ENCODE measurements at regions not wholly inside any gene's neighbourhood (a gene's known extent, or its start where the extent isn't known, plus 50 kb on each side); places are given as distances from the start of the nearest gene placed in this dataset.

GRCh38 chr1:68600049-68600661 is 103.3 kb upstream of the DEPDC1 start:
- WGBS (ENCODE audit: insufficient coverage, low lambda C conversion rate): 59% methylated on average over 3 of the region's 5 CpGs
- H3K4me3 ChIP-seq (ENCODE audit: low read length): no peak overlapping the region
- H3K27ac ChIP-seq (ENCODE audit: low read length): no peak overlapping the region
- H3K36me3 ChIP-seq (ENCODE audit: control insufficient read depth, insufficient read depth, low read length): no peaks in the 10 kb centered on the region
- H3K9me3 ChIP-seq (ENCODE audit: control insufficient read depth, low read depth, low read length): no peaks in the 10 kb centered on the region
- peak in 1 of 2 donors; percentile 5 for DNase-seq
- H3K27me3 ChIP-seq (ENCODE audit: control insufficient read depth, insufficient read depth, low read length): no peaks in the 10 kb centered on the region
- no peaks in the 10 kb centered on the region for H3K4me1 ChIP-seq (ENCODE audit: control insufficient read depth, insufficient read depth, low read length)

DNA sequence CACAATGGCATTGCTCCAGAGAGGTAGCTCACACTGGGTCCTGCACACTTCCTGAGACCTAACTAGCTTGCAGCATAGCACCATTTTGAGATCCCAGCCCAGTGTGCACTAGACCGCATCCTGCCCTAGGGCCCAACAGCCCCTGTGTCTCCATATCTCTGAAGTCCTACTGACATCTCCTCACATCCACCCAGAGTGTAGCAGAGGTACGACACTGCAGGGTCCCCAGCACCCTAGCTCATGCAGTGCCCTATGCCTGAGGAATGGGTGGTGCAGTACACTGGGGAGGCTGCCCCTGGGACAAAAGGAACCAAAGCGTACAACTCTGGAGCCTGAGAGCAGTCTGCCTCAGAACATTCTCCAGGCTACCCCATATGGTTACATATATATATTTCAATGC is 111.4 kb upstream of the DEPDC1 start:
- no peak overlapping the region for H3K4me3 ChIP-seq (ENCODE audit: low read length)
- H3K27me3 ChIP-seq (ENCODE audit: control insufficient read depth, insufficient read depth, low read length): no peaks in the 10 kb centered on the region
- no peaks in the 10 kb centered on the region for H3K9me3 ChIP-seq (ENCODE audit: control insufficient read depth, low read depth, low read length)
- DNase-seq: no peak
- no CpG with 5 or more reads among the region's 3 CpGs for WGBS (ENCODE audit: insufficient coverage, low lambda C conversion rate)
- H3K36me3 ChIP-seq (ENCODE audit: control insufficient read depth, insufficient read depth, low read length): no peaks in the 10 kb centered on the region
- H3K27ac ChIP-seq (ENCODE audit: low read length): no peak overlapping the region
- H3K4me1 ChIP-seq (ENCODE audit: control insufficient read depth, insufficient read depth, low read length): no peaks in the 10 kb centered on the region

- Histone ChIP-seq H3K4me3 (ENCODE audit: low read length) (no peak overlapping the region), H3K27me3 (ENCODE audit: control insufficient read depth, insufficient read depth, low read length) (no peaks in the 10 kb centered on the region), H3K9me3 (ENCODE audit: control insufficient read depth, low read depth, low read length) (no peaks in the 10 kb centered on the region), H3K27ac (ENCODE audit: low read length) (no peak overlapping the region), H3K36me3 (ENCODE audit: control insufficient read depth, insufficient read depth, low read length) (no peaks in the 10 kb centered on the region), H3K4me1 (ENCODE audit: control insufficient read depth, insufficient read depth, low read length) (no peaks in the 10 kb centered on the region)
- DNase-seq: no peak
- 70% methylated on average over 2 of the region's 4 CpGs for WGBS (ENCODE audit: insufficient coverage, low lambda C conversion rate)
Observed at GRCh38 chr1:68615312-68615711, 118.4 kb upstream of the DEPDC1 start.

GRCh38 chr1:68617942-68618341 is 121.1 kb upstream of the DEPDC1 start:
- H3K27ac ChIP-seq (ENCODE audit: low read length): no peak overlapping the region
- H3K9me3 ChIP-seq (ENCODE audit: control insufficient read depth, low read depth, low read length): no peaks in the 10 kb centered on the region
- no peaks in the 10 kb centered on the region for H3K27me3 ChIP-seq (ENCODE audit: control insufficient read depth, insufficient read depth, low read length)
- no peaks in the 10 kb centered on the region for H3K36me3 ChIP-seq (ENCODE audit: control insufficient read depth, insufficient read depth, low read length)
- WGBS (ENCODE audit: insufficient coverage, low lambda C conversion rate): no CpG with 5 or more reads among the region's 1 CpG
- no peaks in the 10 kb centered on the region for H3K4me1 ChIP-seq (ENCODE audit: control insufficient read depth, insufficient read depth, low read length)
- no peak for DNase-seq
- no peak overlapping the region for H3K4me3 ChIP-seq (ENCODE audit: low read length)

DNA sequence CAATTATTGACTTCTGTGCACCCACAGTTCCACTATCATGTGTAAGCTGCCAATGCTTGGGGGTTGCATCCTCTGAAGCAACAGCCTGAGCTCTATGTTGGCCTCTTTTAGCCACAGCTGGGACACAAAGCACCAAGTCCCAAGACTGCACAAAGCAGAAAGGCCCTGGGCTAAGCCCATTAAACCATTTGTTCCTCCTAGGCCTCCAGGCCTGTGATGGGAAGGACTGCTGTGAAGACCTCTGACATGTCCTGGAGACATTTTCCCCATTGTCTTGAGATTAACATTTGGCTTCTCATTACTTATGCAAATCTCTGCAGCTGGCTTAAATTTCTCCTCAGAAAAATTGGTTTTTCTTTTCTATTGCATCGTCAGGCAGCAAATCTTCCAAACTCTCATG is 123.7 kb upstream of the DEPDC1 start:
- Histone ChIP-seq H3K4me3 (ENCODE audit: low read length) (no peak overlapping the region), H3K36me3 (ENCODE audit: control insufficient read depth, insufficient read depth, low read length) (no peaks in the 10 kb centered on the region), H3K27me3 (ENCODE audit: control insufficient read depth, insufficient read depth, low read length) (no peaks in the 10 kb centered on the region), H3K9me3 (ENCODE audit: control insufficient read depth, low read depth, low read length) (no peaks in the 10 kb centered on the region), H3K27ac (ENCODE audit: low read length) (no peak overlapping the region), H3K4me1 (ENCODE audit: control insufficient read depth, insufficient read depth, low read length) (no peaks in the 10 kb centered on the region)
- no peak for DNase-seq
- 100% methylated on average over 1 of the region's 1 CpG for WGBS (ENCODE audit: insufficient coverage, low lambda C conversion rate)

DNA sequence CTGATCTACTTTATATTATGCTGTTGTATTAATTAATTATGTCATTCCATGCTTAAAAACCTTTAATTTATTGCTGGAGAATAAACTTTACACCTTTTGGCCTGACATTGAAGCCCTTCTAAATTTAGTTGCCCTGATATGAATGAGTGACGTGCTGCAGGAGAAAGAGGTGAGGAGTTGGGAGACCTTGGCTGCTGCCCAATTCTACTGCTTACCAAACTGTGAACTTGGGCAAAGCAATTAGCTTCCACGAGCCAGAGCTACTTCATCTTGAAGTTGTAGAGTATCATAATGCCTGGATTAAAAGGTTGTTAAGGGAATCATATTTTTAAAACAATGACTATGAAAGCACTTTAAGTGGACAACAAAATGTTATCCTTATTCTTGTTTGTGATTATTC is 126.8 kb upstream of the DEPDC1 start:
- H3K4me3 ChIP-seq (ENCODE audit: low read length): no peak overlapping the region
- no peaks in the 10 kb centered on the region for H3K9me3 ChIP-seq (ENCODE audit: control insufficient read depth, low read depth, low read length)
- no peaks in the 10 kb centered on the region for H3K27me3 ChIP-seq (ENCODE audit: control insufficient read depth, insufficient read depth, low read length)
- H3K27ac ChIP-seq (ENCODE audit: low read length): no peak overlapping the region
- H3K36me3 ChIP-seq (ENCODE audit: control insufficient read depth, insufficient read depth, low read length): no peaks in the 10 kb centered on the region
- H3K4me1 ChIP-seq (ENCODE audit: control insufficient read depth, insufficient read depth, low read length): no peaks in the 10 kb centered on the region
- 100% methylated on average over 1 of the region's 2 CpGs for WGBS (ENCODE audit: insufficient coverage, low lambda C conversion rate)
- DNase-seq: no peak

DNA sequence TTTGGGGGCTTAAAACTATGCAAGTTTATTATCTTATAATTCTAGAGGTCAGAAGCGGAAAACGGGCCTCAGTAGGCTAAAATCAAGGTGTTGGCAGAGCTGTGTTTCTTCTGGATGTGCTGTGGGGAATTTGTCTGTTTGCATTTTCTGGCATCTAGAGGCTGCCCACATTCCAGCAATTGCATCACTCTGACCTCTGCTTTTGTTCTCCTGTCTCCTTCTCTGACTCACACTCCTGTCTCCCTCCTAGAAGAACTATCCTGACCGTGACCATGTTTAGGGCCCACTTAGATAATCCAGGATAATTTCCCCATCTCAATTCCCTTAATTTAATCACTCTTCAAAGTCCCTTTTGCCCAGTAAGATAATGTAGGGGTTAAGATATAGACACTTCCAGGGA is 127.4 kb upstream of the DEPDC1 start:
- no peak for DNase-seq
- no CpG with 5 or more reads among the region's 3 CpGs for WGBS (ENCODE audit: insufficient coverage, low lambda C conversion rate)
- Histone ChIP-seq H3K36me3 (ENCODE audit: control insufficient read depth, insufficient read depth, low read length) (no peaks in the 10 kb centered on the region), H3K27me3 (ENCODE audit: control insufficient read depth, insufficient read depth, low read length) (no peaks in the 10 kb centered on the region), H3K27ac (ENCODE audit: low read length) (no peak overlapping the region), H3K4me3 (ENCODE audit: low read length) (no peak overlapping the region), H3K9me3 (ENCODE audit: control insufficient read depth, low read depth, low read length) (no peaks in the 10 kb centered on the region), H3K4me1 (ENCODE audit: control insufficient read depth, insufficient read depth, low read length) (no peaks in the 10 kb centered on the region)

DNA sequence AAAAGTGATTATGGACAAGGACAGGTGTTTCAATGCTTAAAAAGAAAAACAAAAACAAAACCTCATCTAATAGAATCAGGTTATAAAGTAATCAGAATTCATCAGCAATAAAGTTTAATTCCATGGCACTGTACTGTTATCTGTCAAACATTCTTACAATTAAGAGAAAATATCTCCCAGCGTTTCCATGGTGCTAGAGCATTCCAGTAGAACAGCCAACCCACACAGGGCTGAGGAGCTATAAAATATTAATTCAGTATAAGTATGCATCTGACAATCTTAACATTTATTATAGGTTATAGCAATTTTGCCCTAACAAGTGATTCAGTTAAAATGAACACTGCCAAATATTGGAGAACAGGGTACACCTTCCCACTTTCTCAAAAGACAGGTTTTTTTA is 128.7 kb upstream of the DEPDC1 start:
- Histone ChIP-seq H3K27ac (ENCODE audit: low read length) (no peak overlapping the region), H3K36me3 (ENCODE audit: control insufficient read depth, insufficient read depth, low read length) (no peaks in the 10 kb centered on the region), H3K9me3 (ENCODE audit: control insufficient read depth, low read depth, low read length) (no peaks in the 10 kb centered on the region), H3K27me3 (ENCODE audit: control insufficient read depth, insufficient read depth, low read length) (no peaks in the 10 kb centered on the region), H3K4me1 (ENCODE audit: control insufficient read depth, insufficient read depth, low read length) (no peaks in the 10 kb centered on the region), H3K4me3 (ENCODE audit: low read length) (no peak overlapping the region)
- no peak for DNase-seq
- WGBS (ENCODE audit: insufficient coverage, low lambda C conversion rate): 88% methylated on average over 1 of the region's 1 CpG

DNA sequence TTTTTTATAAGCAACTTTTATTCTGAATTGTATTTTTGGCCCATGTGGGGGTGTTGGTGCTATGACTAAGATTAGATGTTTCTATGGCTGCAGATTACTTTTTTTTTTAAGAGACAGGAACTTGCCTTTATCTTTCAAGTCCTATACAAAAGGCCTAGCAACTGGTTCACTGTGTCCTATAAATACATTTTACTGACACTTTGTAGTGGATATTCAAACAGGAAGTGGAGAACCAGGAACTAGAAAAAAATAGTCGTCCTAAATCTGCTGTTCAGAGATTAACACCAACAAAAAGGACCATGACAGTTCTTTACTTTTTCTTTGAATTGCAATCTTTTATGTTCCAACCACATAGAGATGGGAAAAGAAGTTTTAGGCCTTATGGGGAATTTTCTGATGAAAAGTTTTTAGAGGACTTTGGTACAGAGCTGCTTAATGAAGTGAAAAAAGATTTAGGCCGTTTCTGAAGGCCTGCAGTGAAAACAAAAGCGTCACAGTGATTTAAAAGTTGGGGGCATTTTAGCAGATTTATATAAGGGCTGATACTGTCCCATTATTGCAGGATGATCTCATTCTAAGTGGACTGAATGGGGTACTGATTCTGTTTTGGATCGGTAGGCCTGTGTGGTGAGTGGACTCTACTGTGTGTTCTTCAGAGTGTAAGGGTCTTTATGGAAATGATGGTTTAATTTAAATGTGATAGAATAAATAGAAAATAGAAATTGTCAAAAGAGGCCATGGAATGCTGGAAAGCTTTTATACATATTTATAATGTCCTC is 136.4 kb upstream of the DEPDC1 start:
- Histone ChIP-seq H3K27ac (ENCODE audit: low read length) (no peak overlapping the region), H3K4me1 (ENCODE audit: control insufficient read depth, insufficient read depth, low read length) (no peaks in the 10 kb centered on the region), H3K9me3 (ENCODE audit: control insufficient read depth, low read depth, low read length) (no peaks in the 10 kb centered on the region), H3K36me3 (ENCODE audit: control insufficient read depth, insufficient read depth, low read length) (no peaks in the 10 kb centered on the region), H3K4me3 (ENCODE audit: low read length) (no peak overlapping the region), H3K27me3 (ENCODE audit: control insufficient read depth, insufficient read depth, low read length) (no peaks in the 10 kb centered on the region)
- WGBS (ENCODE audit: insufficient coverage, low lambda C conversion rate): 88% methylated on average over 1 of the region's 4 CpGs
- DNase-seq: no peak

DNA sequence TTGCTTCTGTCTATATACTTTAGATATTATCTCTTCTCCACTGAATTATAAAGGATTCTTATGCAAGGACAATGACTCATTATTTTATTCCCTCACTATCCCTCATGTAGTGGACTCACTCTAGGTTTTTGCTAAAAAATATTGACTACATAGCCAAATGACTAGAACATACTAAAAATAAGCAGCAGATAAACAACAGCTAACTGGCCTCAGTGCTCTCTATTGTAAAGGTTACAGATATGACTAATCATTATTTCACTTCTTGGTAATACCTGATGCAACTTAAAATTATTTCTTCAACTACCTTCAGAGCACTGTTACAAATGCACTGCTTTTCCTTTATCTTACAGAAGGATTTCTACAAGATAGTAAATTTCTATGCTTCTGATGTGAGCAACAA is 147.6 kb upstream of the DEPDC1 start:
- no peak for DNase-seq
- Histone ChIP-seq H3K36me3 (ENCODE audit: control insufficient read depth, insufficient read depth, low read length) (no peaks in the 10 kb centered on the region), H3K27ac (ENCODE audit: low read length) (no peak overlapping the region), H3K4me1 (ENCODE audit: control insufficient read depth, insufficient read depth, low read length) (no peaks in the 10 kb centered on the region), H3K4me3 (ENCODE audit: low read length) (no peak overlapping the region), H3K27me3 (ENCODE audit: control insufficient read depth, insufficient read depth, low read length) (no peaks in the 10 kb centered on the region), H3K9me3 (ENCODE audit: control insufficient read depth, low read depth, low read length) (no peaks in the 10 kb centered on the region)

DNA sequence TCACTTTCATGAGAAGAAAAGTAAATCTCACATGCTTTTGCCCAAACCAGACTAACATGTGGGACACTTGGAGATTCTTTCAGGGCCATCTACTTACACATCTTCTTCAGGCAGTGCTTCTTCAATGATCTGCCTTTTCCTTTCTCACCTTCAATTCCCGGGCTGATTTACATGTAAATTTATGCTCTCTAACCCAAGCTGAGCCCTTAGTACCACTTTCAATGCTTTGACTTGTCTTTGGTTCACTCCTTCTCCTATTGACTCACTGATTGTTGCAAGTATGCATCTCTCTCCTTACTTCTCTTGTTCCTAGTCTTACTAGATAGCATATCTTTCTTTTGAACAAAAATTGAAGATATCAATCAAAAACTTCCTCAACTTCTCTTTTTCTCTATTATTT is 154.2 kb upstream of the DEPDC1 start:
- no peak for DNase-seq
- no peak overlapping the region for H3K27ac ChIP-seq (ENCODE audit: low read length)
- no peaks in the 10 kb centered on the region for H3K4me1 ChIP-seq (ENCODE audit: control insufficient read depth, insufficient read depth, low read length)
- no peaks in the 10 kb centered on the region for H3K36me3 ChIP-seq (ENCODE audit: control insufficient read depth, insufficient read depth, low read length)
- no peak overlapping the region for H3K4me3 ChIP-seq (ENCODE audit: low read length)
- no CpG with 5 or more reads among the region's 1 CpG for WGBS (ENCODE audit: insufficient coverage, low lambda C conversion rate)
- H3K9me3 ChIP-seq (ENCODE audit: control insufficient read depth, low read depth, low read length): no peaks in the 10 kb centered on the region
- no peaks in the 10 kb centered on the region for H3K27me3 ChIP-seq (ENCODE audit: control insufficient read depth, insufficient read depth, low read length)

Measured in large intestine (tissue), 3 donors.